SU-DHL-6 (cell line): ENCODE measurements at regions not wholly inside any gene's neighbourhood (a gene's known extent, or its start where the extent isn't known, plus 50 kb on each side); places are given as distances from the start of the nearest gene placed in this dataset.

Experiments
- H2AFZ ChIP-seq: fragments of 200-600 bp; sonication (generic); 2 replicates; pipeline ENCODE4 v1.6.1; 2014; ENCODE audit warnings: low read depth, mild to moderate bottlenecking, moderate library complexity, mixed read lengths, antibody characterized with exemption, low read length; ENCODE audit not compliant: severe bottlenecking
- H3F3A ChIP-seq: fragments of 200-600 bp; shearing (Covaris generic); 2 replicates; pipeline ENCODE4 v1.6.0; 2016; ENCODE audit warnings: antibody characterized with exemption, mild to moderate bottlenecking; ENCODE audit not compliant: insufficient read depth
- H3K27ac ChIP-seq: fragments of 200-600 bp; sonication (generic); 2 replicates; pipeline ENCODE4 v1.5.1; 2016; ENCODE audit warnings: low read depth, mild to moderate bottlenecking, low read length, moderate library complexity, mixed read lengths
- H3K27me3 ChIP-seq: fragments of 200-600 bp; sonication (generic), shearing (Covaris generic); 2 replicates; pipeline ENCODE4 v1.6.0; 2014; ENCODE audit warnings: mild to moderate bottlenecking, low read length
- H3K36me3 ChIP-seq: fragments of 200-600 bp; sonication (generic); 2 replicates; pipeline ENCODE4 v1.6.1; 2014; ENCODE audit warnings: mild to moderate bottlenecking, low read length, mixed read lengths
- H3K4me2 ChIP-seq: fragments of 300-600, 200-600 bp; shearing (Covaris generic), sonication (generic); 2 replicates; pipeline ENCODE4 v1.6.0; 2014; ENCODE audit warnings: low read length, low read depth, mild to moderate bottlenecking; ENCODE audit not compliant: poor library complexity, severe bottlenecking
- H3K4me3 ChIP-seq: fragments of 200-600 bp; sonication (generic); 2 replicates; pipeline ENCODE4 v1.5.1; 2014; ENCODE audit warnings: antibody characterized with exemption, low read length, mild to moderate bottlenecking, mixed read lengths; ENCODE audit not compliant: insufficient read depth, poor library complexity, severe bottlenecking
- H3K79me2 ChIP-seq: fragments of 200-600 bp; sonication (generic); 2 replicates; pipeline ENCODE4 v1.6.1; 2014; ENCODE audit warnings: mild to moderate bottlenecking, low read length, moderate library complexity; ENCODE audit not compliant: insufficient read depth
- H3K9ac ChIP-seq: fragments of 200-600 bp; sonication (generic); 2 replicates; pipeline ENCODE4 v1.7.0; 2014; ENCODE audit warnings: mild to moderate bottlenecking, low read length
- H3K9me2 ChIP-seq: fragments of 200-600 bp; sonication (generic); replicated peaks from 2 replicates; pipeline ENCODE4 v1.6.1; 2014; ENCODE audit warnings: low read length; ENCODE audit not compliant: insufficient read depth
- H3K9me3 ChIP-seq: fragments of 200-600 bp; sonication (generic); 2 replicates; pipeline ENCODE4 v1.6.1; 2014; ENCODE audit warnings: low read length, mixed read lengths; ENCODE audit not compliant: insufficient read depth
- H4K20me1 ChIP-seq: fragments of 200-600 bp; sonication (generic); 2 replicates; pipeline ENCODE4 v1.6.1; 2014; ENCODE audit warnings: low read depth, mild to moderate bottlenecking, antibody characterized with exemption, low read length, moderate library complexity, mixed read lengths
- CTCF ChIP-seq: fragments of 200-600 bp; sonication (generic); IDR thresholded peaks from one replicate; pipeline ENCODE4 v1.5.1; 2017; ENCODE audit warnings: antibody characterized with exemption, mild to moderate bottlenecking, low read length, moderate library complexity; ENCODE audit not compliant: insufficient read depth, poor library complexity, severe bottlenecking
- EZH2phosphoT487 ChIP-seq: fragments of 200-600 bp; sonication (generic), shearing (Covaris generic); conservative IDR thresholded peaks from 2 replicates; pipeline ENCODE4 v1.6.1; 2018; ENCODE audit warnings: mild to moderate bottlenecking, antibody characterized with exemption, low read length, moderate library complexity, mixed read lengths

GRCh38 chr4:44872246-44872645 lies 145.9 kb upstream of the GNPDA2 start:
- H4K20me1 ChIP-seq, result no peaks in the 10 kb centered on the region
- H3F3A ChIP-seq, result no peaks in the 10 kb centered on the region
- no peak overlapping the region for H3K9ac ChIP-seq
- H3K9me3 ChIP-seq, result no peaks in the 10 kb centered on the region
- H3K79me2 ChIP-seq, result no peaks in the 10 kb centered on the region
- H2AFZ ChIP-seq, result no peak overlapping the region
- H3K4me3 ChIP-seq, result no peak overlapping the region
- no peaks in the 10 kb centered on the region for H3K9me2 ChIP-seq
- no peaks in the 10 kb centered on the region for H3K27me3 ChIP-seq
- H3K27ac ChIP-seq, result no peak overlapping the region
- no peak overlapping the region for H3K4me2 ChIP-seq
- no peaks in the 10 kb centered on the region for H3K36me3 ChIP-seq
- no peak for TF ChIP-seq CTCF
- no peak for TF ChIP-seq EZH2phosphoT487

DNA sequence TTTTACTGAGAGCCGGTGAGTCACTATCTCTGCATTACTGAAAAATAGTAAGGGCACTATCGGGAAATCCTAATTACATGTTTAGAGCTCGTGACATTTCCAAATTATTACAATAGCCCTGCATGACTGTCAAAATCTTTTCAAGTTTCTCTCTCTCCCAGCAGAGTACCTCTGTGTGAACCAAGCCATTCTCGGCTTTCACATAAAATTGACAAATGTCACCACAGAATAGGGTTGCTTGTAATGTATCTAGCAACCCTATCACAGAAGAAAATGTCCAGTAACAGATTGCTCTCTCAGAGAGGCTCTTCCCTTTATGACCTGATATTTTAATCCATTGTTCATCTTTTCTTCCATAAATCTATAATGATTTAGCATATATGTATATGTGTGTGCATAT lies 144.8 kb upstream of the GNPDA2 start:
- no peak overlapping the region for H3K4me2 ChIP-seq
- no peaks in the 10 kb centered on the region for H3K9me3 ChIP-seq
- no peaks in the 10 kb centered on the region for H3K79me2 ChIP-seq
- H4K20me1 ChIP-seq, result no peaks in the 10 kb centered on the region
- H3K9me2 ChIP-seq, result no peaks in the 10 kb centered on the region
- H2AFZ ChIP-seq, result no peak overlapping the region
- no peaks in the 10 kb centered on the region for H3K27me3 ChIP-seq
- H3K4me3 ChIP-seq, result no peak overlapping the region
- H3K36me3 ChIP-seq, result no peaks in the 10 kb centered on the region
- H3K27ac ChIP-seq, result no peak overlapping the region
- H3K9ac ChIP-seq, result no peak overlapping the region
- no peak for TF ChIP-seq CTCF
- TF ChIP-seq EZH2phosphoT487, result no peak
- H3F3A ChIP-seq, result no peaks in the 10 kb centered on the region

DNA sequence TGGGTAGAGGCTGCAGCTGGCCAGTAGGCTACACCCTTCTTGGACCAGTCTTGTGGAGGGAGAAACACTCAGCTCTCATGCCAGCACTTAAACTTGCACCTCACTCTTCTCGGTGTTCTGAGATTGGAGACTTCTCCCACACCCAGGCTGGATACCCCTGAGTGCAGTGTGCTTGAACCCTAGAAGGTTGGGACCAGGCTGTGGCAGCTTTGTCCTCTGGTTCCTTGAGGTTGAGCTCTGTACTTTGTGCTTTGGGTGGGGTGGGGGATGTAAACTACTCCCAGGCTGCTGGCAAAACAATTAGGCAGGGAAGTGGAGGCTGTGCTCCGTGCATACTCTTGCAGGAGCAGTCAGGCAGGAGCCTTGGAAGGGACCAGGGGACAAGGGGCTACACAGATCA lies 143.6 kb upstream of the GNPDA2 start:
- Histone ChIP-seq H3K79me2 (no peaks in the 10 kb centered on the region), H3K36me3 (no peaks in the 10 kb centered on the region), H3K9ac (no peak overlapping the region), H3K4me2 (no peak overlapping the region), H3K9me2 (no peaks in the 10 kb centered on the region), H2AFZ (no peak overlapping the region), H3K27me3 (no peaks in the 10 kb centered on the region), H3K9me3 (no peaks in the 10 kb centered on the region), H3K4me3 (no peak overlapping the region), H3F3A (no peaks in the 10 kb centered on the region), H3K27ac (no peak overlapping the region), H4K20me1 (no peaks in the 10 kb centered on the region)
- no peak for TF ChIP-seq EZH2phosphoT487
- TF ChIP-seq CTCF, result no peak
